DOHH2 (cell line): ENCODE measurements at regions not wholly inside any gene's neighbourhood (a gene's known extent, or its start where the extent isn't known, plus 50 kb on each side); places are given as distances from the start of the nearest gene placed in this dataset.

Source experiments
- H3F3A ChIP-seq: fragments of 200-600 bp; sonication (generic), shearing (Covaris generic); 2 replicates; pipeline ENCODE4 v1.6.0; 2016; ENCODE audit warnings: antibody characterized with exemption, mild to moderate bottlenecking; ENCODE audit not compliant: control insufficient read depth, insufficient read depth
- H3K27ac ChIP-seq: fragments of 200-600 bp; sonication (generic); 2 replicates; pipeline ENCODE4 v1.5.1; 2014; ENCODE audit warnings: low read depth, mild to moderate bottlenecking, low read length, moderate library complexity
- H3K27me3 ChIP-seq: fragments of 200-600 bp; sonication (generic); 2 replicates; pipeline ENCODE4 v1.6.1; 2014; ENCODE audit warnings: mild to moderate bottlenecking, low read length, mixed read lengths; ENCODE audit not compliant: control insufficient read depth
- H3K36me3 ChIP-seq: fragments of 200-600 bp; sonication (generic); 2 replicates; pipeline ENCODE4 v1.6.1; 2014; ENCODE audit warnings: mild to moderate bottlenecking, low read length, moderate library complexity, mixed read lengths; ENCODE audit not compliant: control insufficient read depth
- H3K4me1 ChIP-seq: fragments of 200-600 bp; sonication (generic); 2 replicates; pipeline ENCODE4 v1.6.1; 2014; ENCODE audit warnings: mild to moderate bottlenecking, low read length, mixed read lengths; ENCODE audit not compliant: control insufficient read depth
- H3K4me2 ChIP-seq: fragments of 200-600 bp; sonication (generic); 2 replicates; pipeline ENCODE4 v1.6.0; 2014; ENCODE audit warnings: mild to moderate bottlenecking, low read length, moderate library complexity
- H3K4me3 ChIP-seq: fragments of 200-600 bp; sonication (generic); 2 replicates; pipeline ENCODE4 v1.5.1; 2014; ENCODE audit warnings: mild to moderate bottlenecking, low read length, mixed read lengths
- H3K79me2 ChIP-seq: fragments of 200-600 bp; sonication (generic); 2 replicates; pipeline ENCODE4 v1.6.1; 2014; ENCODE audit warnings: mild to moderate bottlenecking, low read length, mixed read lengths; ENCODE audit not compliant: control insufficient read depth
- H3K9me2 ChIP-seq: fragments of 200-600 bp; sonication (generic); replicated peaks from 2 replicates; pipeline ENCODE4 v1.6.1; 2014; ENCODE audit warnings: mild to moderate bottlenecking, low read length, mixed read lengths; ENCODE audit not compliant: control insufficient read depth
- H3K9me3 ChIP-seq: fragments of 200-600 bp; sonication (generic); 2 replicates; pipeline ENCODE4 v1.6.1; 2014; ENCODE audit warnings: antibody characterized with exemption, low read length, mixed read lengths; ENCODE audit not compliant: control insufficient read depth, insufficient read depth
- H4K20me1 ChIP-seq: fragments of 200-600 bp; sonication (generic); 2 replicates; pipeline ENCODE4 v1.6.0; 2014; ENCODE audit warnings: low read depth, mild to moderate bottlenecking, antibody characterized with exemption, low read length, moderate library complexity; ENCODE audit not compliant: control insufficient read depth, insufficient read depth
- EZH2phosphoT487 ChIP-seq: fragments of 200-600 bp; sonication (generic); IDR thresholded peaks from 2 replicates; pipeline ENCODE4 v1.6.1; 2017; ENCODE audit warnings: borderline replicate concordance, mild to moderate bottlenecking, antibody characterized with exemption, low read length, moderate library complexity, mixed read lengths
- TF ChIP-seq, protein P1 (sequence below): fragments of 200-600 bp; sonication (generic); IDR thresholded peaks from one replicate; pipeline ENCODE4 v1.5.1; 2014; ENCODE audit warnings: antibody characterized with exemption, mild to moderate bottlenecking, low read depth, low read length; ENCODE audit not compliant: poor library complexity, severe bottlenecking

DNA sequence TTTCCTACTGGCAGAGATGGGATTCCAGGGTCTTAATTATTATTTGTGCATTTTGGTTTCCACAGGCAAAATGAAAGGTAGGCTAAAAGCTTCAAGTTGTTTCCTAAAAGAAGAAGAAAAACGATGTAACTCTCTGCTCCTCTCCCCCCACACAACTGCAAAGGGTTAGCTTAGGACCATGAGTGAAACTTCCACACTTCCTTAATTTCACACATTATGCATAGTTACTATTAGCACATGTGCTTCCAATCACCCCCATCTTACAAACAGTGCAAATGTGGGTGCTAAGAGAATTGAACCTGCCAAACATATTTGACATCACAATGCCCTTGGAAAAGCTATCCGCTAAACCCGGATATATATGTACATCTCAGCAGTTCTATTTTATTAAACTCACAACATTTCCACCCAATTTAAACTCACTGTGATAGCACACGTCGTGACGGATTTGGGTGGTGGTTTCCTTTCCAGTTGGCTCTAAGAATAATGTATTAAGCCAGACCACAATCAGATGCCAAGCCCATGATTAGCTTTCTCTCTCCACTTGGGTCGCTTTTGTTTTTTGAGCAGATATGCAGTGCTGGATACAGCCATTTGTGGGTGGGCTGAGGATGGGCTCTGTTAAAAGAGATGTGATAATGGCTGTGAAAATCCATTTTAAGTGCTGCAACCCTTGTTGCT lies 245.0 kb upstream of the POU2AF2 start:
- Histone ChIP-seq H3K9me2 (no peaks in the 10 kb centered on the region), H3K4me2 (peak overlapping the region; percentile 27), H3K36me3 (no peaks in the 10 kb centered on the region), H3K4me1 (peaks cover 31% of the 10 kb centered on the region), H3K27me3 (no peaks in the 10 kb centered on the region), H3K27ac (no peak overlapping the region), H4K20me1 (no peaks in the 10 kb centered on the region), H3K79me2 (no peaks in the 10 kb centered on the region), H3F3A (no peaks in the 10 kb centered on the region), H3K4me3 (no peak overlapping the region), H3K9me3 (no peaks in the 10 kb centered on the region)
- no peak for TF ChIP-seq EZH2phosphoT487

- Histone ChIP-seq H3K36me3 (no peaks in the 10 kb centered on the region), H3K9me3 (no peaks in the 10 kb centered on the region), H3K4me3 (no peak overlapping the region), H3K27ac (no peak overlapping the region), H3K4me2 (no peak overlapping the region), H3K4me1 (no peaks in the 10 kb centered on the region), H3F3A (no peaks in the 10 kb centered on the region), H4K20me1 (no peaks in the 10 kb centered on the region), H3K79me2 (no peaks in the 10 kb centered on the region), H3K9me2 (no peaks in the 10 kb centered on the region), H3K27me3 (no peaks in the 10 kb centered on the region)
- TF ChIP-seq, protein P1, sequence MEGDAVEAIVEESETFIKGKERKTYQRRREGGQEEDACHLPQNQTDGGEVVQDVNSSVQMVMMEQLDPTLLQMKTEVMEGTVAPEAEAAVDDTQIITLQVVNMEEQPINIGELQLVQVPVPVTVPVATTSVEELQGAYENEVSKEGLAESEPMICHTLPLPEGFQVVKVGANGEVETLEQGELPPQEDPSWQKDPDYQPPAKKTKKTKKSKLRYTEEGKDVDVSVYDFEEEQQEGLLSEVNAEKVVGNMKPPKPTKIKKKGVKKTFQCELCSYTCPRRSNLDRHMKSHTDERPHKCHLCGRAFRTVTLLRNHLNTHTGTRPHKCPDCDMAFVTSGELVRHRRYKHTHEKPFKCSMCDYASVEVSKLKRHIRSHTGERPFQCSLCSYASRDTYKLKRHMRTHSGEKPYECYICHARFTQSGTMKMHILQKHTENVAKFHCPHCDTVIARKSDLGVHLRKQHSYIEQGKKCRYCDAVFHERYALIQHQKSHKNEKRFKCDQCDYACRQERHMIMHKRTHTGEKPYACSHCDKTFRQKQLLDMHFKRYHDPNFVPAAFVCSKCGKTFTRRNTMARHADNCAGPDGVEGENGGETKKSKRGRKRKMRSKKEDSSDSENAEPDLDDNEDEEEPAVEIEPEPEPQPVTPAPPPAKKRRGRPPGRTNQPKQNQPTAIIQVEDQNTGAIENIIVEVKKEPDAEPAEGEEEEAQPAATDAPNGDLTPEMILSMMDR, result no peak
- no peak for TF ChIP-seq EZH2phosphoT487
These were observed 253.0 kb upstream of the POU2AF2 start for GRCh38 chr11:110992481-110992880.

- H4K20me1 ChIP-seq, result no peaks in the 10 kb centered on the region
- no peaks in the 10 kb centered on the region for H3K27me3 ChIP-seq
- H3F3A ChIP-seq, result no peaks in the 10 kb centered on the region
- H3K27ac ChIP-seq, result no peak overlapping the region
- no peaks in the 10 kb centered on the region for H3K36me3 ChIP-seq
- no peaks in the 10 kb centered on the region for H3K4me1 ChIP-seq
- H3K9me3 ChIP-seq, result no peaks in the 10 kb centered on the region
- H3K79me2 ChIP-seq, result no peaks in the 10 kb centered on the region
- H3K4me2 ChIP-seq, result no peak overlapping the region
- no peaks in the 10 kb centered on the region for H3K9me2 ChIP-seq
- no peak overlapping the region for H3K4me3 ChIP-seq
- TF ChIP-seq EZH2phosphoT487, result no peak
- TF ChIP-seq, protein P1, result no peak
These were observed 253.7 kb upstream of the POU2AF2 start for GRCh38 chr11:110991661-110992355.

- no peaks in the 10 kb centered on the region for H3K9me2 ChIP-seq
- no peaks in the 10 kb centered on the region for H3K9me3 ChIP-seq
- H3K4me2 ChIP-seq, result no peak overlapping the region
- H3K79me2 ChIP-seq, result no peaks in the 10 kb centered on the region
- no peaks in the 10 kb centered on the region for H3K27me3 ChIP-seq
- TF ChIP-seq, protein P1, result no peak
- H3K4me3 ChIP-seq, result no peak overlapping the region
- no peaks in the 10 kb centered on the region for H3K4me1 ChIP-seq
- H3F3A ChIP-seq, result no peaks in the 10 kb centered on the region
- no peaks in the 10 kb centered on the region for H3K36me3 ChIP-seq
- no peaks in the 10 kb centered on the region for H4K20me1 ChIP-seq
- no peak overlapping the region for H3K27ac ChIP-seq
These were observed 255.2 kb upstream of the POU2AF2 start for GRCh38 chr11:110990311-110990710.
